ENCODE measurements at regions not wholly inside any gene's neighbourhood (a gene's known extent, or its start where the extent isn't known, plus 50 kb on each side); places are given as distances from the start of the nearest gene placed in this dataset.

- no peak overlapping the region for H3K27ac ChIP-seq
- no peak for TF ChIP-seq CTCF (IDR thresholded peaks at IDR 0.05)
- no peaks in the 10 kb centered on the region for H3K9me3 ChIP-seq
- H3K4me1 ChIP-seq (ENCODE audit: control insufficient read depth in 1 of 2, insufficient read depth in 1 of 2, low read depth in 1 of 2, low read length in 1 of 2) = no peaks in the 10 kb centered on the region
- peaks cover 49% of the 10 kb centered on the region for H3K27me3 ChIP-seq
- H3K4me3 ChIP-seq (ENCODE audit: low read depth in 1 of 2, low read length in 1 of 2) = no peak overlapping the region
- H3K36me3 ChIP-seq = no peaks in the 10 kb centered on the region
These were observed 67.8 kb downstream of the EMX2 start for GRCh38 chr10:117610321-117610720.

- H3K4me1 ChIP-seq (ENCODE audit: control insufficient read depth in 1 of 2, insufficient read depth in 1 of 2, low read depth in 1 of 2, low read length in 1 of 2) = no peaks in the 10 kb centered on the region
- no peak overlapping the region for H3K4me3 ChIP-seq (ENCODE audit: low read depth in 1 of 2, low read length in 1 of 2)
- H3K27ac ChIP-seq = no peak overlapping the region
- TF ChIP-seq CTCF (IDR thresholded peaks at IDR 0.05) = no peak
- no peaks in the 10 kb centered on the region for H3K9me3 ChIP-seq
- peaks cover 47% of the 10 kb centered on the region for H3K27me3 ChIP-seq
- no peaks in the 10 kb centered on the region for H3K36me3 ChIP-seq
These were observed 69.6 kb downstream of the EMX2 start for GRCh38 chr10:117612113-117612512.

- no peak for TF ChIP-seq CTCF (IDR thresholded peaks at IDR 0.05)
- no peaks in the 10 kb centered on the region for H3K36me3 ChIP-seq
- no peak overlapping the region for H3K27ac ChIP-seq
- no peak overlapping the region for H3K4me3 ChIP-seq (ENCODE audit: low read depth in 1 of 2, low read length in 1 of 2)
- H3K4me1 ChIP-seq (ENCODE audit: control insufficient read depth in 1 of 2, insufficient read depth in 1 of 2, low read depth in 1 of 2, low read length in 1 of 2) = no peaks in the 10 kb centered on the region
- no peaks in the 10 kb centered on the region for H3K9me3 ChIP-seq
- peaks cover 47% of the 10 kb centered on the region for H3K27me3 ChIP-seq
These were observed 73.1 kb downstream of the EMX2 start for GRCh38 chr10:117615649-117616048.

GRCh38 chr10:117616179-117616578 is 73.6 kb downstream of the EMX2 start:
- Histone ChIP-seq H3K36me3 (no peaks in the 10 kb centered on the region), H3K9me3 (no peaks in the 10 kb centered on the region), H3K27me3 (peaks cover 50% of the 10 kb centered on the region), H3K4me3 (ENCODE audit: low read depth in 1 of 2, low read length in 1 of 2) (no peak overlapping the region), H3K4me1 (ENCODE audit: control insufficient read depth in 1 of 2, insufficient read depth in 1 of 2, low read depth in 1 of 2, low read length in 1 of 2) (no peaks in the 10 kb centered on the region), H3K27ac (no peak overlapping the region)
- TF ChIP-seq CTCF (IDR thresholded peaks at IDR 0.05) = no peak

- Histone ChIP-seq H3K4me1 (ENCODE audit: control insufficient read depth in 1 of 2, insufficient read depth in 1 of 2, low read depth in 1 of 2, low read length in 1 of 2) (no peaks in the 10 kb centered on the region), H3K36me3 (no peaks in the 10 kb centered on the region), H3K9me3 (no peaks in the 10 kb centered on the region), H3K4me3 (ENCODE audit: low read depth in 1 of 2, low read length in 1 of 2) (no peak overlapping the region), H3K27me3 (peaks cover 54% of the 10 kb centered on the region), H3K27ac (no peak overlapping the region)
- no peak for TF ChIP-seq CTCF (IDR thresholded peaks at IDR 0.05)
These were observed 74.5 kb downstream of the EMX2 start for GRCh38 chr10:117617086-117617485.

- Histone ChIP-seq H3K36me3 (no peaks in the 10 kb centered on the region), H3K9me3 (no peaks in the 10 kb centered on the region), H3K27me3 (peaks cover 59% of the 10 kb centered on the region), H3K4me1 (ENCODE audit: control insufficient read depth in 1 of 2, insufficient read depth in 1 of 2, low read depth in 1 of 2, low read length in 1 of 2) (no peaks in the 10 kb centered on the region), H3K4me3 (ENCODE audit: low read depth in 1 of 2, low read length in 1 of 2) (no peak overlapping the region), H3K27ac (no peak overlapping the region)
- no peak for TF ChIP-seq CTCF (IDR thresholded peaks at IDR 0.05)
These were observed 75.1 kb downstream of the EMX2 start for GRCh38 chr10:117617659-117618058.
